Peyer's patch (tissue), 4 donors: ENCODE measurements at regions not wholly inside any gene's neighbourhood (a gene's known extent, or its start where the extent isn't known, plus 50 kb on each side); places are given as distances from the start of the nearest gene placed in this dataset.
A peak's percentile ranks its signal among the peaks of the same experiment; 100 is the strongest.

ENCODE experiments used
- DNase-seq, 3 donors: peaks; one replicate each; pipeline ENCODE4 v3.0.0-alpha.2; 2017 to 2019
- H3K27ac ChIP-seq, 4 donors: fragments of 200-600 bp; sonication (generic); one replicate each; pipeline ENCODE4 v1.5.1; 2016 to 2019
- H3K27me3 ChIP-seq, 2 donors: fragments of 200-600 bp; sonication (generic); one replicate each; pipeline ENCODE4 v1.5.1; 2019
- H3K36me3 ChIP-seq, 3 donors: fragments of 200-600 bp; sonication (generic); one replicate each; pipeline ENCODE4 v1.5.1; 2016 to 2019
- H3K4me1 ChIP-seq, 4 donors: fragments of 200-600 bp; sonication (generic); one replicate each; pipeline ENCODE4 v1.5.1; 2016 to 2019
- H3K4me3 ChIP-seq, 4 donors: fragments of 200-600 bp; sonication (generic); 1 replicate in 3 of 4; 2 replicates in 1 of 4; pipeline ENCODE4 v1.5.1; 2016 to 2019; ENCODE audit warnings: mild to moderate bottlenecking in 1 of 4
- H3K9me3 ChIP-seq, 4 donors: fragments of 200-600 bp; sonication (generic); one replicate each; pipeline ENCODE4 v1.5.1; 2016 to 2019; ENCODE audit warnings: mild to moderate bottlenecking in 1 of 4
- CTCF ChIP-seq, 6 experiments: fragments of 450-650 bp in 4 of 6; fragments of 200-600 bp in 2 of 6; sonication (generic) in 1 of 6; IDR thresholded peaks; one replicate each; pipeline ENCODE4 v1.5.1; 2017 to 2019; ENCODE audit warnings: antibody characterized with exemption in 6 of 6, mild to moderate bottlenecking in 3 of 6, moderate library complexity in 1 of 6
- POLR2A ChIP-seq, 2 donors: fragments of 450-650 bp; IDR thresholded peaks; one replicate each; pipeline ENCODE4 v1.5.1; 2017; ENCODE audit warnings: antibody characterized with exemption in 2 of 2, mild to moderate bottlenecking in 2 of 2, moderate library complexity in 2 of 2

DNA sequence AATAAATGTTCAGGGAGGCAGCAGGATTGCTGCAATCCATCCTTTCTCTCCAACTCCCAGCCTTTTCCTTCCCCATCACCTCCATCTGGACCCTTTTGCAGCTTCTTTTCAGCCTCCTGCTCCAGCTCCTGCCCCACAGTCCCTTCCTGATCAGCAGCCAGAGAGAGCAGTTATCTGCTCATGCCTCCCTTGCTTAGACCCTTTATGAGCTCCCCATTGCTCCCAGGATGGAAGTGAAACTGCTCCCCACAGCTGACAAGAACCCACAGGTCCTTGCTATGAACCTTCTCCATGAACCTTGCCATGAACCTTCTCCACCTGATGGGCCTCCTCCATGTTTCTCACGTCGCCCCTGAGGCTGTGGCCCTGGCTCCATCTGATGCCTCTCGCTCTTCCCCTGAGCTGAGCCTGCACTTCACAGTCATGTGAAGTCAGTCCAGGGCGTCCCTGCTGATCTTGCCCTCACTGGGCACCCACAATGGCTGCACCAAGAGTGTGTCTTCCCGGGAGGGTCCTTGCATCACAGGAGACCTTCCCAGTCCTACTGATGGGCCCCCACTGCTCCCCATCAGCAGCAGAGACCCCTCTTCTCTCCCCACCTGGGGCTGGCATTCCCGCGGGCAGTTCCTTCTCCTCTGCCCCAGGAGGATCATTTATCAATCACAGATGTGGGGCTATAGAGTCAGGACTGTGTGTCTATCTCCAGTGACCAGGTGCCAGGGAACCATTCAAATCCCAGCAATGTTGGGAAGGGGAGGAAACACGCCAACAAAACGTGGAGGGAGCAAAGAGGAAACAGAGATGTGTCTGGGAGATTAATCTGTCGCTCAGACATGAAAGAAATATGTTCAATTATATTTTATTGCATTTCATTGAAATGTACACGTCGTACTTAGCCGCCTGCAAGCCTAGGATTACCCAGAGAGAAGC, 73.1 kb downstream of the MATN1 start:
- Histone ChIP-seq H3K27me3 (no peaks in the 10 kb centered on the region), H3K36me3 (no peaks in the 10 kb centered on the region), H3K27ac (no peak overlapping the region), H3K4me1 (no peaks in the 10 kb centered on the region), H3K4me3 (no peak overlapping the region), H3K9me3 (no peaks in the 10 kb centered on the region)
- peak in 1 of 3 donors; percentile 21 for DNase-seq
- no peak for TF ChIP-seq POLR2A (IDR thresholded peaks at IDR 0.05)
- no peak for TF ChIP-seq CTCF (IDR thresholded peaks at IDR 0.05)

DNA sequence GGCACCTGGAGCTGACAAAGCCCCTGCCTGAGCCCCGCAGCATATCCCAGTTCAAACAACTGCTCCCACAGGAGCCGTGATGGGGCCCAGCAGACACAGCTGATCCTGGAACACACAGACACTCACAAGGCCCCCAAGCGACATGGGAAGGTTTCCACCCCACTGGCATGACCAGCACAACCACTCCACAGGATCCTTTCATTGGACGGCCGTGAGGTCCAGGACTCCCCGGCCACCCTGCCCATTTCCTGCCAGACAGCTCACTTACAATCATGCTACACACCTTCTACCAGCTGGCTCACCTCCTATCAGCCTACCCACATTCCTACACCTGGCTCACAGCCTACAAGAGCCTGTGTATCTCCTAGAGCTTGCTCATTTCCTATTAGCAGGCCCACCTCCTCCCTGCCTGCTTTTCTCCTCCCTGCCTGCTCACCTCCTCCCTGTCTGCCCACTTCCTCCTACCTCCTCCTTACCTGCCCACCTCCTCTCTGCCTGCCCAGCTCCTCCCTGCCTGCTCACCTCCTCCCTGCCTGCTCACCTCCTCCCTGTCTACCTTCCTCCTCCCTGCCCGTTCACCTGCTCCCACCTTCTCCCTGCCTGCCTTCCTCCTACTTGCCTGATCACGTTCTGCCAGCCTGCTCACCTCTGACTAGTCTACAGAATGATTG, 73.9 kb downstream of the MATN1 start:
- H3K4me3 ChIP-seq = no peak overlapping the region
- H3K4me1 ChIP-seq = no peaks in the 10 kb centered on the region
- H3K27me3 ChIP-seq = no peaks in the 10 kb centered on the region
- TF ChIP-seq CTCF (IDR thresholded peaks at IDR 0.05) (no peak), POLR2A (IDR thresholded peaks at IDR 0.05) (no peak)
- no peaks in the 10 kb centered on the region for H3K9me3 ChIP-seq
- H3K27ac ChIP-seq = no peak overlapping the region
- H3K36me3 ChIP-seq = no peaks in the 10 kb centered on the region
- DNase-seq = peak in 1 of 3 donors; percentile 43

GRCh38 chr1:30648408-30649000, 74.9 kb downstream of the MATN1 start:
- H3K4me3 ChIP-seq = no peak overlapping the region
- no peaks in the 10 kb centered on the region for H3K36me3 ChIP-seq
- peak in 1 of 3 donors; percentile 18 for DNase-seq
- H3K4me1 ChIP-seq = no peaks in the 10 kb centered on the region
- no peaks in the 10 kb centered on the region for H3K27me3 ChIP-seq
- no peaks in the 10 kb centered on the region for H3K9me3 ChIP-seq
- TF ChIP-seq POLR2A (IDR thresholded peaks at IDR 0.05) (no peak), CTCF (IDR thresholded peaks at IDR 0.05) (no peak)
- H3K27ac ChIP-seq = no peak overlapping the region

DNA sequence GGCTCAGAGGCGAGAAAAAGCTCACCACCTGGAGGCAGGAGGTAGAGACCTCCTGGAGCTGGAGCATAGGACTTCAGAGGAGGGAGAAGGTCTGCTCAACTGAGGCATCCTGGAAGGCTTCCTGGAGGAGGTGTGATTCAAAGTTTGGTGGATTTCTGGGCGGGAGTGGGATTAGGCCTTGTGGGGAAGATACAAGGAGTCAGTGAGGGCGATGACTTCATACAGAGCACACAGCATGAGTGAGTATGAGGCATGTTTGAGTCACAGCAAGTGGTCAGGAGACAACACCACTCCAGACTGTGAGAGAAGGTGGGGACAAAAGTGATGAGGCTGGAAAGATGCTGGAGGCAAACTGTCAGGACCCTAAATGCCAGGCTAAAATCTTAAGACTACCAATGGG, 77.6 kb downstream of the MATN1 start:
- Histone ChIP-seq H3K27ac (no peak overlapping the region), H3K9me3 (no peaks in the 10 kb centered on the region), H3K4me3 (no peak overlapping the region), H3K36me3 (no peaks in the 10 kb centered on the region), H3K4me1 (no peaks in the 10 kb centered on the region), H3K27me3 (no peaks in the 10 kb centered on the region)
- no peak for TF ChIP-seq CTCF (IDR thresholded peaks at IDR 0.05)
- no peak for TF ChIP-seq POLR2A (IDR thresholded peaks at IDR 0.05)
- no peak for DNase-seq

DNA sequence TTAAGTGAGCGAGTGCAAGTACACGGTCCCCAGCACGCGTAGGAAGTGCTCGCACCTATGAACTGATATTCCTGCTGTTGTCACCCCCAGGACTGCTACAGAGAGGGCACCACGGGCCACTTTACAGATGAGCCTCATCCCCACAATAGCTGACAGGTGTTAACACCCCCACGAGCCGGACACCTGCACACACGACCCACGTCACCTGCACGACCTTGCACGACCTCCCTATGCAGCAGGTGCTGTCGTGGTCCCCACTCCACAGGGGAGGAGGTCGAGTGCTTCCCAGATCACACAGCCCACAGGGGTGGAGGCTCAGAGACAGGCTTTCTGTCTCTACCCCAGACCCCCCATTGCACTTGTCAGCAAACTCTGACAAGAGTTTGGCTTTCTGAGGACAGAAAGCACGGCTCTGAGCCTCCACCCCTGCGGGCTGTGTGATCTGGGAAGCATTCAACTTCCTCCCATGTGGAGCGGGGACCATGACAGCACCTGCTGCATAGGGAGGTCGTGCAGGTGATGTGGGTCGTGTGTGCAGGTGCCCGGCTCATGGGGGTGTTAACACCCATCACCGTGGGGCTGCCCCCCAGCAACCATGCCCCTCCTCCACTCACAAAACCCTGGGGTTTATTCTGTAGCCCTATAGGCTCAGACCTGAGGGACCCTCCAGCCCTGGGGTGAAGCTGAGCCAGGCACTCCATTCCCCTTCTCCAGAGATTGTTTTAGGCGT, 80.8 kb downstream of the MATN1 start:
- no peaks in the 10 kb centered on the region for H3K36me3 ChIP-seq
- no peak overlapping the region for H3K27ac ChIP-seq
- no peaks in the 10 kb centered on the region for H3K27me3 ChIP-seq
- DNase-seq = peak in 1 of 3 donors; percentile 19
- TF ChIP-seq CTCF (IDR thresholded peaks at IDR 0.05) (no peak), POLR2A (IDR thresholded peaks at IDR 0.05) (no peak)
- H3K9me3 ChIP-seq = no peaks in the 10 kb centered on the region
- H3K4me1 ChIP-seq = no peaks in the 10 kb centered on the region
- H3K4me3 ChIP-seq = no peak overlapping the region
